SKM-1 treated with dmso at 0.1 percent for 144 hours (cell line): ENCODE measurements at regions not wholly inside any gene's neighbourhood (a gene's known extent, or its start where the extent isn't known, plus 50 kb on each side); places are given as distances from the start of the nearest gene placed in this dataset.
A peak's percentile ranks its signal among the peaks of the same experiment; 100 is the strongest.
"Not testable (repeated sequence)": the region's sequence is repeated elsewhere in the genome, so short reads cannot be mapped to it uniquely, and the experiment has no call there.

ENCODE experiments used
- DNase-seq: peaks from one replicate; lab custom pipeline; 2025; ENCODE audit not compliant: unreplicated experiment; lab: John Stamatoyannopoulos, UW

GRCh38 chr20:58579819-58580473 lies 64.7 kb upstream of the APCDD1L start:
- no peak for DNase-seq

DNA sequence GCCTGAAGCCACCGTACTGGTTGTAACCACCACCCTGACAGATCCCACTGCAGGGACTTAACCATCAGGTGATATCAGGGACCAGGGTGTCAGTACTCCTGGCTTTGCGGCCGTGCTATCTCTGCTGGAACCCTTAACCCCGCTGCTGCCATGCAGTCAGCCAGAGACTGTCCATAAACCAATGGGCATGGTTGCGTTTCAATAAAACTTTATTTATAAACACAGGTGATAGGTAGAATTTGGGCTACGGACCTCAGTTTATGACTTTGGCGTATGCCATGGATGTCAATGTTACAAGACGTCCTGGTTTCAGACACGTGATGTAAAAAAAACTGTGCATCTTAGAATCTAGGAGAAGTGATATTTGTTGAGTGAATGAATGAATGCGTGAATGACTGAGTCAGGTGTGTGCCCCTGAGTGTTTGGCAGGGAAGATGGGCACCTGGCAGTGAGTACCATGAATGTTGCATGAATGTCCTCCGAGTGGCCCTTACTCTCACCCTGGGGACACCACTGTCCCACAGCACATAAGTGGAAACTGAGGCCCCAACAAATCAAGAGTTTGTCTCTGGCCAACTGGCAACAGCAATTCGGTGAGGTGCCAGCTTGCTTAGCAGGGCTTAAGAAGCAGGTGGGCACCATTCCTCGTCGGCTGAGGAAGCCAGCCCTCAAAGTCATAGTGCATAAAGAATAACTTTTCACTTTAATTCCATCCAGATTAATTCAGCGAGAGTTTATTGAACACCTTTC lies 64.0 kb upstream of the APCDD1L start:
- no peak for DNase-seq

DNA sequence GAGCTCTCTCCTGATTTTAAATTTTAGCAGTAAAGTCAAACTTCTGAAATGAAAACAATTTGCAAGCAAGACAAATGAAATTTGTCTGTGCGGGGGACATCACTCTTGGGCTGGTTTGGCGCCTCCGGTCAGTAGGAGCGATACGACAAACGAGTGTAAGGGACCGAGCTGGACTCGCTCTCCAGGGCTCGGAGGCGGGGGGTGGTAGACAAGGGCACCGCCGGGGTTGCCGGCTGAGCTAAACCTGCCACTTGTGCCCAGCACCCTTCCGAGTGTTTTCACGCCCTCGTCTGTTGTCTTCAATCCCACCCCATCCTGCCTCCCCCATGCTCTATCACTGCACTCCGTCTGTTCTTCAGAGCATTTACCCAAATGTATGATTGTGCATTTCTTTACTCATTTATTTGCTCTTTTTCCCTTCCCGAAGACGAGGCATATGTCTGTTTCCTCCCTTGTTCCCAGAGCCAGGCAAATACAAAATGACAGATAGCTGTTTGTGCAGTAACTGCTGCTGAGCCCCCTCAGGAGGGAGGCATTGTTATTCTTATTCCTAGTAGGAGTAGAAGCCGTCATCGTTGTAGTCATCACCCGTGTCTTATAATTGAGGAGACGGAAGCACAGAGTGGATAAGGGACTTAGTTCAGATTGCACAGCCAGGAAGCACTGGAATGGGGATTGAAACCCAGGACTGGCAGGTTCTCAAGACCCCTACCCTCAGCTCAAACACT lies 62.8 kb upstream of the APCDD1L start:
- DNase-seq = no peak

DNA sequence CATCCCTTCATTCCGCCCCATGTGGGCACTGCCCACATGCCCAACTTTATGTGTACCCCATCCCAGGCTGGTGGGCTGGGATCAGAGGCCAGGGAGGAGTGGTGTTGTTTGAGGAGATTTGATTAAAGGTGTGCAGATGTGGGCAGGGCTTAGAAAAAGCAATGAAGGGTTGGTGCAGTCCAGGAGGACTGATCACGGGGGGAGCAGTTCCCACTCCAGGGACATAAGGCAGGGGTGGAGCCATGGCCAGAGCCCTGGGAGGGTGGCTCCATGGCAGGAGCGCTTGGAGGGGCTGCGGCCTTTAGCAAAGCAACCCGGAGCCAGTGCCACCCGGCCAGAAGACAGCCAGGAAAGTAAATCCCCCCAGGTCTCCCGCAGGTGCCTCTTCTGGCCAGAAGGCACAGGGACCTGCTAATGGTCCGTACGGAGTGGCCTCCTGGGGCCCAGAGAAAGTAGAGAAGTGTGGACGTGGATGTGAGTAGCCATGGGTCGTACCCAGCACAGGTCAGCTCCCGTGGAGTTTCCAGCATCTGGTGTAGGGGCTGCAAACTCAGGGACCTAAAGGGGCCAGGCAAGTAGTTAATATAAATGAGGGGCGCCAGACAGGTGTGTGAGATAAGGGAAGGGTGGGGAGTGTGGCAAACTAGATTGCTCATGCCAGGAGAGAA lies 62.1 kb upstream of the APCDD1L start:
- no peak for DNase-seq

DNA sequence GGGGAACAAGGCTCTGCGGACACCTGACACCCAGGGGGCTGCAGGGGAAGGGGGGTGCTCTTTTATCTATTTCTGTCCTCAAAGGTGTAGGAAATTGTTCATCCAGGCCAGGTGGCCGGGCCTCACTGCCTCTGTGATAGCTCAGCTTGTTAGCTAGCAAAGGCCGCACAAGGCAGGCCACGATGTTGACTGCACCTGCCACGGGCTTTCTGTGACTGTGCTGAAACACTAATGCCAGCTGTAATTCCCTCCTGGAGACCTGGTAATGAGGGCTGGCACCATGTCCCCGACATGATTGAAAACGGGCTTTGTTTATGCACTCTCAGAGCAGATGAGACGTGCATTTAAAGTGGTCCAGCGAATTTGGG lies 61.4 kb upstream of the APCDD1L start:
- DNase-seq = no peak

GRCh38 chr20:58575776-58576602 lies 60.8 kb upstream of the APCDD1L start:
- DNase-seq = no peak

DNA sequence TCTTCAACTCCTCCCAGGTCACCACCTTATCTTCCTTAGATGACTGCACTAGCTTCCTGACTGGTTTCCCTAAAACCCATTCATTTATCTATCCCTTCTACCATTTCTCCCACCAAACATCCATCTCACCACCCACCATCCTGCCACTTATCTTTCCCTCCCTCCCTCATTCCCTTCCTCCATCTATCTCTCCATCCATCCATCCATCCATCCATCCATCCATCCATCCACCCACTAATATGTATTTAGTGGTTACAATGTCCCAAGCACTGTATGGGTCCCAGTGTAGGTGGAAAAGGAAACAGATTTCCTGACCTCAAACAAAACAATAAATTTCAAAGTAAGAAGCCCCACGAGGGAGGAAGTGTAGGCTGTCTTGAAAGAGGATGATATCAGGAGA lies 59.3 kb upstream of the APCDD1L start:
- no peak for DNase-seq

GRCh38 chr20:58573986-58574385 lies 58.8 kb upstream of the APCDD1L start:
- DNase-seq = no peak

- DNase-seq = no peak
Observed at GRCh38 chr20:58573257-58573656, 58.1 kb upstream of the APCDD1L start.

GRCh38 chr20:58572428-58572763 lies 57.2 kb upstream of the APCDD1L start:
- not testable (repeated sequence) for DNase-seq

DNA sequence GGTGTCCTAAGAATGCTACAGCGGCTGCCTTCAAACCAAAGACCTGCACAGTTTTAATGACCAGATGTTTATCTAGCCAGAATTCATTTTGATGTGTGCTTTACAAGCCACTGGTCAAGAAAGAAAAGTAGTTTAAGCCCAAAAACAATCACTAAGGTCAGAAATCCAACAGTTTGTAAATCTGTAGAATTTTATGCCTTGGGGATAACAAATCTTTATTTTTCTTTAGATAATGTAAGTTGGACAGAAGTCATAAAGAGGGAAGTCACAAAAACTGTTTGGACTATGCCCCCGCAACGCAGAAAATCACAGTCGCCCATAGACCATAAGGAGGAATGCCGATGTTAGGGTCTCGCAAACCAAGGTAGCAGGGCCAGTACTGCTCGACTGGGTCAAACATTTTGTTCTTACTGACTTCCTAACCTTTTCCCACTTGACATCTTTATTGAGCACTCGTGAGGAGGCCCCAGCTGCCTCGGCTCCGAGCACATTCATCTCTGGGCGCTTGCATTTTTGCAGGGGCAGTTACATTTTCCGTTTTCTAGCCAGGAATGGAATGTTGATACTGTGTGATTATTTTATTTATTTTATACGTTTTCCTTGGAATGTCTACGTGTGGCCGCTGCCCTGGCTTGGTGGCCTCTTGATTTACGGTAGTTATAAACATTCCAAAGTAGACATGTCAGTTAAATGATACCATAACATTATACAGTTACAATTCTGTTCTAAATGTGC lies 56.7 kb upstream of the APCDD1L start:
- DNase-seq = no peak

- no peak for DNase-seq
Observed at GRCh38 chr20:58571356-58571692, 56.1 kb upstream of the APCDD1L start.

GRCh38 chr20:58570204-58570859 lies 55.1 kb upstream of the APCDD1L start:
- no peak for DNase-seq

DNA sequence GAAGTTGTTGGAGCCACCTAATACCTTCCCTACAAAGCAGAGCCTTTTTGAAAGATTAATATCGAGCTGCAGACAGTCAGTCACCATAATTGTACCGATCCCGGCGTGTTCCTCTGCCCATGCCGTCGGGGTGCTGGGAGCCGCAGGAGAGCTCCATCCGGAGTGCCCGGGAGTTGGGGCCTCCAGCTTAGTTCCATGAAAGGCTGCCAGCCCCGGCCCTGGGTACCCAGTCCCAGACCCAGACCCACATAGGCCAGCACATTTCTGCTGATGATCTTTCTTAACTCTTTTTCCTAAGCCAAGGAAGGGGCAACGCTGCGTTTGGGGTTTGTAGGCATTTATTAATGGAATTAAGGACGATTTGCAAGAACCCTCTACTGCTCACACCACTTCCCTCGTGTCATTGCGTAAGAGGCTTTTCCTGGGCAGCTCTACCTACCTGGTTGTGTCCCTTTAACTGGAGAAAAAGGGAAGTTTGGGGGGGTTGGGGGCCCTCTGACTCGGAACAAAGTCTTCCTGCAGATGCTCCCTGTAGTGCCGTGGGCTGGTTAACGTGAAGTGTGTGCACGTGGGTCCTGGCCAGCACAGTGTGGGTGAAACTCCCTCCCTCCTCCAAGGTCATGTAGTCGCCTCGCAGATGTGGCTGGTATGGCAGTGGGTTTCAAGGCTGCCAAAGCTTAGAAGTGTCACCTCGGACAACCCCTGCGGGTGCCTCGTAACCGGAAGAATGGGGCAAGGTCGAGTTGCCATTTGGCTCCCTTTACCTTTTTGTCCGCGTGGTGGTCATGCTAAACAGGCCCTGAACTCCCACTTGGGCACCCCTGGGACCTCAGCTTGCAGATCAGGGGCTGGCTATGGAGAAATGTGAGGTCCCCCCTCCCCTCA lies 54.3 kb upstream of the APCDD1L start:
- DNase-seq = peak; percentile 4

DNA sequence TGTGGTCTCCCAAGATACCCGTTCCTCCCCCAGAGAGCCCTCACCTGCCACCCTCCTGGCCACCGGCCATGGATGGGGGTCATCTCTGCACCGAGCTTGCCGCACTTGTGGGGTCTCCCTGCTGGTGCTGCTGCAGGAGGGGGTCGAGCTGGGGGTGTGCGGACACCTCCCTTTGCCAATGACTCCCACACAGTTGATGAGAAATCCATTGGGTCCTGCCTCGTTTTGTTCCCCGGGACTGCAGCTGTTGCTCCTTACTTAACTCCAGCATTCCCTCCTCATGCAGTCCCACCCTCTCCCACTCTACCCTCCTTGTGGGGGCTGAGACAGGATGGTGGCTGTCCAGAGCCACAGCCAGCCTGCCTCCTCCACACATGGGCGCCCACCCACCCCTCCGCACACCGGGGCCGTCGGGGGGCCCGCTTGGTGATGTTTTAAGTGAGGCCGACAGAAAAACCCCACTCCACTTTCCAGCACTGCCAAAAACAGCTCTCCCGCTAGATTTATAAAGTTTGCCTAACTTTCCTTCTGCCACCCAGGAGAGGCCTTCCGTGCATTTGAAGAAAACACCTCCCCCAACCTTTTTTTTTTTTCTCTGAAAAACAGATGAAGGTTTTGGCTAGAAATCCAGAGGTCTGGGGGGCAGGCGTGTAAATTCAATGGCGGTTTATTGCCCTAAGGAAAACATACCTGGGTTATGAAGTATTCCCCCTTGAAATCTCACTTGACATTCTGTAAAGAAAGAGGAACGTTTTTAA lies 53.5 kb upstream of the APCDD1L start:
- no peak for DNase-seq

DNA sequence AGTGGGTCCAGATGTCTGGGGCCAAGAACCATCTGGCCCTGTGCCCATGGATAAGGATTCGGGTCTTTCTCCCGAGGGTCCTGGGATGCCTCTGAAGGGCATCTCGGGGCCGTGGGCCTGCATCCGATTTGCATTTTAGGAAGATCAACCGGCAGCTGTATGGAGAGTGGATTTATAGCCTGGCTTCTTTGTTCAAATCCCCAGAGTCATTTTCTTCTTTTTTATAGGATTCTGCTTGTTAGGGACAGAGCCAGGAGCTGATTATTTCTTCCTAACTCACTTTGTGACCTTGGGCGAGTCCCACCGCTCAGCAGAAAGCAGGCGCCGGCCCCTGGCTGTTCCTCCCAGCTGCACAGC lies 52.9 kb upstream of the APCDD1L start:
- no peak for DNase-seq

DNA sequence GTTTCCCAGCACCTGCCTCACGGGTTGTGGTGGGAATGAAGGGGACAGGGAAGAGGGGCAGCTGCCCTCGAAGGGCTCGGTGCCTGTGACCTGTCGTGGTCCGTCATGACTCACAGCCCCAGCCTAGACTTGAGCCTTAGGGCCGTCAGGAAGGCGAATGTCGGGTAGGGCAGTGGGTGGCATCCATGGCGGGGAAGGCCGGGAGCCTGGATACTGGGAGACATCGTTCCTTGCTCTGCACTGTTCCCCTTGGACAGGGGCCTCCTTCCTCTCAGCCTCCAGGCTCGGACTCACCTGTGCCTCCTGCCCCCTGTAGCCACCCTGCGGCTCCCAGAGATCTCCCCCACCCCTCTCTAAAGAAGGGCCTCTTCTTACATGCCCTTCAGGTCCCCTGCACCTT lies 52.2 kb upstream of the APCDD1L start:
- no peak for DNase-seq

- no peak for DNase-seq
Observed at GRCh38 chr20:58566981-58567380, 51.8 kb upstream of the APCDD1L start.
